ENCODE measurements at regions not wholly inside any gene's neighbourhood (a gene's known extent, or its start where the extent isn't known, plus 50 kb on each side); places are given as distances from the start of the nearest gene placed in this dataset.

- BruUV-seq (replicated peaks): no TSS peak
- H3K9me2 ChIP-seq (ENCODE audit: insufficient read depth): no peaks in the 10 kb centered on the region
- H3K4me2 ChIP-seq (ENCODE audit: low read length): no peak overlapping the region
- no peak overlapping the region for H3K4me3 ChIP-seq (replicated peaks in 1 of 2; ENCODE audit: low read depth in 1 of 2, low read length in 2 of 2)
- H4K20me1 ChIP-seq (ENCODE audit: insufficient read depth): no peaks in the 10 kb centered on the region
- no peaks in the 10 kb centered on the region for H3K9me3 ChIP-seq (ENCODE audit: control insufficient read depth in 1 of 2, insufficient read depth in 1 of 2, low read depth in 1 of 2, low read length in 2 of 2)
- CTCF ChIA-PET: no interaction called here
- DNase-seq (ENCODE audit: low read depth, low spot score) (no peak), ATAC-seq (no peak)
- no peaks in the 10 kb centered on the region for H3K4me1 ChIP-seq (ENCODE audit: control insufficient read depth in 1 of 2, insufficient read depth in 2 of 2, low read length in 2 of 2)
- H3K79me2 ChIP-seq (ENCODE audit: insufficient read depth, low read length): no peaks in the 10 kb centered on the region
- TF ChIP-seq, protein P1, sequence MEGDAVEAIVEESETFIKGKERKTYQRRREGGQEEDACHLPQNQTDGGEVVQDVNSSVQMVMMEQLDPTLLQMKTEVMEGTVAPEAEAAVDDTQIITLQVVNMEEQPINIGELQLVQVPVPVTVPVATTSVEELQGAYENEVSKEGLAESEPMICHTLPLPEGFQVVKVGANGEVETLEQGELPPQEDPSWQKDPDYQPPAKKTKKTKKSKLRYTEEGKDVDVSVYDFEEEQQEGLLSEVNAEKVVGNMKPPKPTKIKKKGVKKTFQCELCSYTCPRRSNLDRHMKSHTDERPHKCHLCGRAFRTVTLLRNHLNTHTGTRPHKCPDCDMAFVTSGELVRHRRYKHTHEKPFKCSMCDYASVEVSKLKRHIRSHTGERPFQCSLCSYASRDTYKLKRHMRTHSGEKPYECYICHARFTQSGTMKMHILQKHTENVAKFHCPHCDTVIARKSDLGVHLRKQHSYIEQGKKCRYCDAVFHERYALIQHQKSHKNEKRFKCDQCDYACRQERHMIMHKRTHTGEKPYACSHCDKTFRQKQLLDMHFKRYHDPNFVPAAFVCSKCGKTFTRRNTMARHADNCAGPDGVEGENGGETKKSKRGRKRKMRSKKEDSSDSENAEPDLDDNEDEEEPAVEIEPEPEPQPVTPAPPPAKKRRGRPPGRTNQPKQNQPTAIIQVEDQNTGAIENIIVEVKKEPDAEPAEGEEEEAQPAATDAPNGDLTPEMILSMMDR (IDR thresholded peaks at IDR 0.05 in 2 of 3, conservative IDR thresholded peaks at IDR 0.05 in 1 of 3; ENCODE audit: borderline replicate concordance in 1 of 3, insufficient read depth in 1 of 3, low read depth in 2 of 3, low read length in 2 of 3): no peak
- TF ChIP-seq REST (IDR thresholded peaks at IDR 0.05; ENCODE audit: low read depth) (no peak), ZFX (IDR thresholded peaks at IDR 0.05) (no peak), ZNF274 (IDR thresholded peaks at IDR 0.05; ENCODE audit: low read depth, low read length) (no peak), EZH2phosphoT487 (IDR thresholded peaks at IDR 0.05; ENCODE audit: borderline replicate concordance) (no peak), ELF1 (IDR thresholded peaks at IDR 0.05; ENCODE audit: borderline replicate concordance, low read depth) (no peak), ATF3 (IDR thresholded peaks at IDR 0.05) (no peak), SP1 (IDR thresholded peaks at IDR 0.05; ENCODE audit: low read depth) (no peak), RAD21 (IDR thresholded peaks at IDR 0.05; ENCODE audit: low read depth) (no peak), POLR2A (IDR thresholded peaks at IDR 0.05; ENCODE audit: borderline replicate concordance, extremely low read depth, insufficient read depth, insufficient read length) (no peak), CBX3 (IDR thresholded peaks at IDR 0.05; ENCODE audit: low read depth) (no peak)
- TF ChIP-seq, protein P2, sequence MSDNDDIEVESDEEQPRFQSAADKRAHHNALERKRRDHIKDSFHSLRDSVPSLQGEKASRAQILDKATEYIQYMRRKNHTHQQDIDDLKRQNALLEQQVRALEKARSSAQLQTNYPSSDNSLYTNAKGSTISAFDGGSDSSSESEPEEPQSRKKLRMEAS (IDR thresholded peaks at IDR 0.05): no peak
- POLR2A ChIA-PET: no interaction called here
- no peak overlapping the region for H3K9ac ChIP-seq (ENCODE audit: low read length)
- no peaks in the 10 kb centered on the region for H3K27me3 ChIP-seq (ENCODE audit: insufficient read depth, low read length)
- no peak overlapping the region for H3K27ac ChIP-seq (ENCODE audit: low read depth, low read length)
- H3K36me3 ChIP-seq (ENCODE audit: control insufficient read depth in 1 of 2, insufficient read depth in 2 of 2, low read length in 2 of 2): no peaks in the 10 kb centered on the region
- no peak overlapping the region for H2AFZ ChIP-seq (ENCODE audit: low read depth, low read length, poor library complexity, severe bottlenecking)
- intact Hi-C loops (cut with micrococcal nuclease): no loop called here
- RAD21 ChIA-PET (ENCODE audit: low non-redundant PET in 1 of 2, low total read pairs in 2 of 2, uncharacterized antibody in 2 of 2, unreplicated experiment in 2 of 2): no interaction called here
Measured at GRCh38 chr4:170423137-170423536, 333.4 kb upstream of the AADAT start.
